OCI-LY1 (cell line): ENCODE measurements at regions not wholly inside any gene's neighbourhood (a gene's known extent, or its start where the extent isn't known, plus 50 kb on each side); places are given as distances from the start of the nearest gene placed in this dataset.

ENCODE experiments used
- H2AFZ ChIP-seq: fragments of 200-600 bp; sonication (generic), shearing (Covaris generic); 2 replicates; pipeline ENCODE4 v1.6.0; 2014; ENCODE audit warnings: antibody characterized with exemption, mild to moderate bottlenecking, low read length
- H3F3A ChIP-seq: fragments of 200-600 bp; sonication (generic), shearing (Covaris generic); 2 replicates; pipeline ENCODE4 v1.6.0; 2014; ENCODE audit warnings: mild to moderate bottlenecking, antibody characterized with exemption, low read length, moderate library complexity; ENCODE audit not compliant: insufficient read depth
- H3K27ac ChIP-seq: fragments of 200-600 bp; sonication (generic); 2 replicates; pipeline ENCODE4 v1.5.1; 2014; ENCODE audit warnings: low read length, mixed run types, mild to moderate bottlenecking, low read depth; ENCODE audit not compliant: poor library complexity, severe bottlenecking
- H3K27me3 ChIP-seq: fragments of 200-600 bp; sonication (generic); 2 replicates; pipeline ENCODE4 v1.6.0; 2014; ENCODE audit warnings: antibody characterized with exemption, mild to moderate bottlenecking, low read length, moderate library complexity; ENCODE audit not compliant: insufficient read depth
- H3K36me3 ChIP-seq: fragments of 200-600 bp; sonication (generic); 2 replicates; pipeline ENCODE4 v1.6.1; 2014; ENCODE audit warnings: mild to moderate bottlenecking, antibody characterized with exemption, low read length, moderate library complexity, mixed read lengths; ENCODE audit not compliant: insufficient read depth
- H3K4me1 ChIP-seq: fragments of 200-600 bp; sonication (generic); 2 replicates; pipeline ENCODE4 v1.5.1; 2014; ENCODE audit warnings: mild to moderate bottlenecking, low read length, moderate library complexity; ENCODE audit not compliant: insufficient read depth, severe bottlenecking
- H3K4me2 ChIP-seq: fragments of 200-600 bp; sonication (generic), shearing (Covaris generic); 2 replicates; pipeline ENCODE4 v1.6.1; 2014; ENCODE audit warnings: low read length
- H3K4me3 ChIP-seq: fragments of 200-600 bp; sonication (generic); 2 replicates; pipeline ENCODE4 v1.5.1; 2014; ENCODE audit warnings: low read length, low read depth, mild to moderate bottlenecking, mixed read lengths; ENCODE audit not compliant: poor library complexity, severe bottlenecking
- H3K79me2 ChIP-seq: fragments of 200-600 bp; shearing (Covaris generic); 2 replicates; pipeline ENCODE4 v1.6.1; 2016; ENCODE audit warnings: mixed run types, low read length, mixed read lengths; ENCODE audit not compliant: insufficient read depth
- H3K9ac ChIP-seq: fragments of 200-600 bp; sonication (generic), shearing (Covaris generic); 2 replicates; pipeline ENCODE4 v1.6.1; 2014; ENCODE audit warnings: mild to moderate bottlenecking, low read length, mixed read lengths
- H3K9me2 ChIP-seq: fragments of 200-600 bp; sonication (generic), shearing (Covaris generic); 2 replicates; pipeline ENCODE4 v1.6.1; 2014; ENCODE audit warnings: low read depth, mild to moderate bottlenecking, low read length, mixed read lengths
- H3K9me3 ChIP-seq: fragments of 200-600 bp; shearing (Covaris generic); 2 replicates; pipeline ENCODE4 v1.6.1; 2014; ENCODE audit warnings: low read length, mixed read lengths
- H4K20me1 ChIP-seq: fragments of 200-600 bp; sonication (generic), shearing (Covaris generic); 2 replicates; pipeline ENCODE4 v1.6.0; 2016; ENCODE audit warnings: mild to moderate bottlenecking, low read length; ENCODE audit not compliant: insufficient read depth
- EZH2 ChIP-seq: fragments of 200-600 bp; sonication (generic), shearing (Covaris generic); IDR thresholded peaks from 2 replicates; pipeline ENCODE4 v1.8.0; 2017; ENCODE audit warnings: borderline replicate concordance, mixed run types, mild to moderate bottlenecking, antibody characterized with exemption, low read length, moderate library complexity, mixed read lengths
- TF ChIP-seq, protein P1 (sequence below): fragments of 200-600 bp; sonication (generic), shearing (Covaris generic); IDR thresholded peaks from 2 replicates; pipeline ENCODE4 v1.5.1; 2017; ENCODE audit warnings: mild to moderate bottlenecking, antibody characterized with exemption, low read length, moderate library complexity, mixed read lengths

DNA sequence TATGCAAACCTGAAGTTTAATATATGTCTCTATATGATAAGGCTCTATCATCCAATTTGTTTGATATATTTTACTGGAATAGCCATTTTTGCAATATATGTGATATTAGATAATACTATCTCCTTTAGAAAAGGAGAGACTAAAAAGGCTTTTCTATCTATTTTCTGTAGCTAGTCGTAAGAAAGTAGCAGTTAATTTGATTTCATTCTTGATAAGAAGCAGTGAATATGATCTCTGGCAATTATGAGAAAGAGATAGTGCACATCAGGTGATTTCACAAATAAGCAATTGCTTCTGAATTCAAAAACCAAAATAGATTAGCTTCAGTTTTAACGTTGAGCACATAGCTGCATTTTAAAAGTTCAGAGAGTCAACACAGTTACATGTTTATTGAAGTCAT lies 1318.4 kb downstream of the CDH8 start:
- H3K36me3 ChIP-seq, result no peaks in the 10 kb centered on the region
- H3K4me1 ChIP-seq, result no peaks in the 10 kb centered on the region
- H3F3A ChIP-seq, result no peaks in the 10 kb centered on the region
- H3K4me2 ChIP-seq, result no peak overlapping the region
- H3K79me2 ChIP-seq, result no peaks in the 10 kb centered on the region
- no peaks in the 10 kb centered on the region for H4K20me1 ChIP-seq
- H2AFZ ChIP-seq, result no peak overlapping the region
- no peak overlapping the region for H3K27ac ChIP-seq
- no peak overlapping the region for H3K4me3 ChIP-seq
- no peaks in the 10 kb centered on the region for H3K9me2 ChIP-seq
- TF ChIP-seq, protein P1, sequence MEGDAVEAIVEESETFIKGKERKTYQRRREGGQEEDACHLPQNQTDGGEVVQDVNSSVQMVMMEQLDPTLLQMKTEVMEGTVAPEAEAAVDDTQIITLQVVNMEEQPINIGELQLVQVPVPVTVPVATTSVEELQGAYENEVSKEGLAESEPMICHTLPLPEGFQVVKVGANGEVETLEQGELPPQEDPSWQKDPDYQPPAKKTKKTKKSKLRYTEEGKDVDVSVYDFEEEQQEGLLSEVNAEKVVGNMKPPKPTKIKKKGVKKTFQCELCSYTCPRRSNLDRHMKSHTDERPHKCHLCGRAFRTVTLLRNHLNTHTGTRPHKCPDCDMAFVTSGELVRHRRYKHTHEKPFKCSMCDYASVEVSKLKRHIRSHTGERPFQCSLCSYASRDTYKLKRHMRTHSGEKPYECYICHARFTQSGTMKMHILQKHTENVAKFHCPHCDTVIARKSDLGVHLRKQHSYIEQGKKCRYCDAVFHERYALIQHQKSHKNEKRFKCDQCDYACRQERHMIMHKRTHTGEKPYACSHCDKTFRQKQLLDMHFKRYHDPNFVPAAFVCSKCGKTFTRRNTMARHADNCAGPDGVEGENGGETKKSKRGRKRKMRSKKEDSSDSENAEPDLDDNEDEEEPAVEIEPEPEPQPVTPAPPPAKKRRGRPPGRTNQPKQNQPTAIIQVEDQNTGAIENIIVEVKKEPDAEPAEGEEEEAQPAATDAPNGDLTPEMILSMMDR, result no peak
- TF ChIP-seq EZH2, result no peak
- no peaks in the 10 kb centered on the region for H3K27me3 ChIP-seq
- no peak overlapping the region for H3K9ac ChIP-seq
- no peaks in the 10 kb centered on the region for H3K9me3 ChIP-seq

DNA sequence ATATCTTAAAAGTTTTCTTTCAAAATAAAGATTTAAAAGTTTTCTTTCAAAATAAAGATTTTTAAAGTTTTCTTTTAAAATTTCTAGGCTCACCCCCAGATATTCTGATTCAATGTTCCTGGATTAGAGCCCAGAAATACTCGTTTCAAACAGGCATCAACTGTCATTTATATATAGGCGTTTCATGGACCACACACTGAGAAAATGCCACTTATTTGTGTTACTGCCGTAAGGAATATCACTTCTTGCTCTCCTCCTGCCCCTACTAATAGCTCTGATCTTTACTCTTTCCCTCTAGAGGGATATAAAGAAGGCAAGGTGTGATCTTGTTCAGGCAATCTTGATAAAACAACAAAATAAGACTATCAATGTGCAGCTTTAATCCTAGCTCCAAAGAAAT lies 1324.1 kb downstream of the CDH8 start:
- Histone ChIP-seq H3K27me3 (no peaks in the 10 kb centered on the region), H4K20me1 (no peaks in the 10 kb centered on the region), H3K4me1 (no peaks in the 10 kb centered on the region), H3K4me3 (no peak overlapping the region), H3K9me3 (no peaks in the 10 kb centered on the region), H2AFZ (no peak overlapping the region), H3F3A (no peaks in the 10 kb centered on the region), H3K27ac (no peak overlapping the region), H3K4me2 (no peak overlapping the region), H3K9ac (no peak overlapping the region), H3K9me2 (no peaks in the 10 kb centered on the region), H3K79me2 (no peaks in the 10 kb centered on the region), H3K36me3 (no peaks in the 10 kb centered on the region)
- TF ChIP-seq EZH2, result no peak
- TF ChIP-seq, protein P1, result no peak

DNA sequence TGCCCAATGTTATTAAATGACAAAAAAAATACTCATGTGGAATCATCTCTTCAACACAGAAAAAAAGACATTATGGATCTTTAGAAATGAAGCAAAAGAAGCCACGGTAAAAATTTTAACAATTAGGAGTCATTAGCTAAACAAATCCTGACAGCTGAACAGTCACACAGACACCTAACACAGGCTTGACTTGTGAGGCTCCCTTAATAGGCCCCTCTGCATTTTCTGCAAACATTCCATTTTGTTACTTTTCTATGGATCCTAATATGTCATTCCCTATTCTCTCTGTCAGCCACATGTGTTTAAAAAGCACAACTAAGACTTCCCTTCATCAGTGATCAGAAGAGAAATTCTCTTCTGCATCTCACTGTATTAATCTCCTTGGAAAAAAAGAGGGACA lies 1331.5 kb downstream of the CDH8 start:
- Histone ChIP-seq H3K9me2 (no peaks in the 10 kb centered on the region), H3K4me1 (no peaks in the 10 kb centered on the region), H3K27me3 (no peaks in the 10 kb centered on the region), H3K27ac (no peak overlapping the region), H2AFZ (no peak overlapping the region), H3K9me3 (no peaks in the 10 kb centered on the region), H3F3A (no peaks in the 10 kb centered on the region), H4K20me1 (no peaks in the 10 kb centered on the region), H3K4me2 (no peak overlapping the region), H3K9ac (no peak overlapping the region), H3K4me3 (no peak overlapping the region), H3K79me2 (no peaks in the 10 kb centered on the region), H3K36me3 (no peaks in the 10 kb centered on the region)
- TF ChIP-seq, protein P1, result no peak
- TF ChIP-seq EZH2, result no peak
